Naive thymus-derived CD8-positive, alpha-beta T cell (primary cell): ENCODE measurements at regions not wholly inside any gene's neighbourhood (a gene's known extent, or its start where the extent isn't known, plus 50 kb on each side); places are given as distances from the start of the nearest gene placed in this dataset.

Experiments used
- ATAC-seq, 2 donors: fragments of 150-1000 bp; cut with Tn5 transposase in 1 of 2; sonication (Bioruptor Pico), chemical (Tn5 transposase) in 1 of 2; 1 replicate in 1 of 2; 2 replicates in 1 of 2; pipeline ENCODE4 v1.10.0; 2021; ENCODE audit warnings: mild to moderate bottlenecking in 2 of 2, moderate library complexity in 2 of 2
- POLR2A ChIA-PET: fragments of 350-600 bp; sonication (Branson Sonifier 250); formaldehyde crosslinking; loops from one replicate; lab custom pipeline; 2021; ENCODE audit warnings: antibody characterized with exemption; lab: Charles Lee
- DNase-seq, 10 donors: peaks; one replicate each; pipeline versions ENCODE4 v3.0.0 to v3.0.0-alpha.2; 2020 to 2022
- H3K27ac Mint-ChIP-seq, 10 donors: one replicate each; pipeline ENCODE4 v1.8.0; 2020 to 2022; ENCODE audit warnings: mild to moderate bottlenecking in 10 of 10, mixed read lengths in 10 of 10, moderate library complexity in 4 of 10, inconsistent platforms in 1 of 10
- H3K27me3 Mint-ChIP-seq, 5 donors: one replicate each; pipeline ENCODE4 v1.8.0; 2021 to 2022; ENCODE audit warnings: mixed read lengths in 5 of 5
- H3K36me3 Mint-ChIP-seq, 3 donors: one replicate each; pipeline ENCODE4 v1.8.0; 2020 to 2022; ENCODE audit warnings: mixed read lengths in 3 of 3, mild to moderate bottlenecking in 2 of 3, inconsistent platforms in 1 of 3
- H3K4me1 Mint-ChIP-seq, 4 donors: one replicate each; pipeline ENCODE4 v1.8.0; 2021 to 2022; ENCODE audit warnings: mixed read lengths in 4 of 4
- H3K4me3 Mint-ChIP-seq, 10 donors: one replicate each; pipeline ENCODE4 v1.8.0; 2020 to 2022; ENCODE audit warnings: mild to moderate bottlenecking in 10 of 10, mixed read lengths in 10 of 10, moderate library complexity in 6 of 10, inconsistent platforms in 1 of 10
- H3K9me3 Mint-ChIP-seq, 9 donors: one replicate each; pipeline ENCODE4 v1.8.0; 2020 to 2022; ENCODE audit warnings: mixed read lengths in 9 of 9, mild to moderate bottlenecking in 3 of 9, inconsistent platforms in 1 of 9, moderate library complexity in 1 of 9

DNA sequence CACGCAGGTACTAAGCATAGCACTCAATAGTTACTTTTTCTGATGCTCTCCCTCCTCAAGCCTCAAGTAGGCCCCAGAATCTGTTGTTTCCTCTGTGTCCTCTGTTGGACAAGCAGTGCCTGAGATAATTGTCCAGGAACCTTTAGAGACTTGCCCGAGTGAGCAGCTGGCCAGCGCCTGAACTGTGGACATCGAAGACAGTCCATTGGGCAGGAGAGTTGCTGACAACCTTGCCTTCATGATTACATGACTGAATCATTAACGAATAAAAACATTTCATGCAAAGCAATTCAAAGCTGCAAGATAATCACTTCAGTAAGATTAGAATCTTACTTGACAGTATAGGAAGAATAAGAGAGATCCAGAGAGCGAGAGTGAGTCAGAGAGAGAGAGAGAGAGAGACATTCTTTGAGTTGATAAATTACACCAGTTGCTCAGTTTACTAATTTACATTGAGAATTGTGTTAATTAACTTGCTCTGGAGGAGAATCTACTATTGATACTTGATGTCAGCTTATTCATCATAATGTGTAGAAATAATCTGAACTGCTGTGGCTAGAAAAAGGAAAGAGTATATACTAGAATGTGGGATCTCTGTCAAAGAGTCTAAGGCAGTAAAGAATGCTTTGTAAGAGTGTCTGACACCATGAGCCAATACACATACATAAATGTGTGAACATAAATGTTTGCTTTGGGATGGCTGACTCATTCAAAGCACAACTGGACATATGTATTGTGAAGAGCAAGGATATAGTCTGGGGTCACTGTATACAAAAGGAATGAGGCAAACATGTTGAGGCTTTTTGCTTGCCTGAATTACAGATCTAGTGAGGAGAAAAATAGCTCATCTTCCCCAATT lies 216.0 kb downstream of the ZNF326 start:
- no peaks in the 10 kb centered on the region for H3K4me1 Mint-ChIP-seq
- no peaks in the 10 kb centered on the region for H3K36me3 Mint-ChIP-seq
- DNase-seq (no peak), ATAC-seq (no peak)
- peaks cover 0 to 11% (median 7%) of the 10 kb centered on the region in 5 donors for H3K27me3 Mint-ChIP-seq
- no peak overlapping the region for H3K4me3 Mint-ChIP-seq
- H3K9me3 Mint-ChIP-seq: peaks cover 0 to 3% (median 0%) of the 10 kb centered on the region in 9 donors
- POLR2A ChIA-PET: no interaction called here
- no peak overlapping the region for H3K27ac Mint-ChIP-seq

DNA sequence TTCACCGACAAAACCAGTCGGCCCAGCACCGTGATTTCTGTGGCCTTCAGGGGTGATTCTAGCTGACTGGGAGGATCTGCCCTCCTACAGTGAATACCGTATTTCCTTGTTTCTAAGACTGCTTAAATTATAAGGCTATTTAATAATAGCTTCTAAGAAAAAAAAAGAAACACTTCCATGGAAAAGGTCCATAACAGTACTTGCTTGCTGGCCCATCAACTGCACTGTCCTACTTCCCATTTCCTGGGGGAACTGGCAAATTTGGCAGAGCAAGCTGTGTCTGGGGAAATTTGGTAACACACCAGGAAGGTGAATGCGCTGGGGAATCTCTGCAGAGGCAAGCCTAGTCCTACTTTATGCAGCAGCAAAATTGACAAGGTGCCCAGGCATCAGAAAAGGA lies 214.0 kb downstream of the ZNF326 start:
- no peak overlapping the region for H3K27ac Mint-ChIP-seq
- H3K4me1 Mint-ChIP-seq: no peaks in the 10 kb centered on the region
- no peak for ATAC-seq

DNA sequence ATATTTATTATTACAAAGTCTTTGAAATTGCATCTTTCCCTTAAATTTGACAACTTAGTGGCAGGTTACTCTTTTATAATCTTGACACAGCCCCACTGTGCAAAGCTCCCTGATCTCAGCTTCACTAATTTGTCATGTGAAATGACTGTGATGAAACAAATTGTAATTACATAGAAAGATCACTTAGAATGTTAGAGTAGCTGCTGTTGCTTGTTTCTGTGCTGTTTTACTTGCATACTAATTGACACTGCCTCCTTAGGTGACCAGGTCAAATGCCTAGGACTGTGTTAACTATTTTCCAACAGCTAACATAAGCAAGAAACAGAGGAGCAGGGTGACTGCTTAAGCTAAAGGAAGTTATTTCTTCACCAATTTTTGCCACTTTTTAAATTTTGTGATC lies 211.3 kb downstream of the ZNF326 start:
- H3K36me3 Mint-ChIP-seq: no peaks in the 10 kb centered on the region
- no peaks in the 10 kb centered on the region for H3K4me1 Mint-ChIP-seq
- peaks cover 0 to 18% (median 6%) of the 10 kb centered on the region in 5 donors for H3K27me3 Mint-ChIP-seq
- ATAC-seq: no peak
- H3K9me3 Mint-ChIP-seq: no peaks in the 10 kb centered on the region
- no peak for DNase-seq
- no peak overlapping the region for H3K27ac Mint-ChIP-seq
- POLR2A ChIA-PET: no interaction called here
- H3K4me3 Mint-ChIP-seq: no peak overlapping the region

More for the DNA sequence above, 214.0 kb downstream of the ZNF326 start:
- Mint-ChIP-seq H3K36me3 (no peaks in the 10 kb centered on the region), H3K9me3 (no peaks in the 10 kb centered on the region), H3K4me3 (no peak overlapping the region), H3K27me3 (peaks cover 0 to 12% (median 4%) of the 10 kb centered on the region in 5 donors)
- POLR2A ChIA-PET: no interaction called here
- no peak for DNase-seq

DNA sequence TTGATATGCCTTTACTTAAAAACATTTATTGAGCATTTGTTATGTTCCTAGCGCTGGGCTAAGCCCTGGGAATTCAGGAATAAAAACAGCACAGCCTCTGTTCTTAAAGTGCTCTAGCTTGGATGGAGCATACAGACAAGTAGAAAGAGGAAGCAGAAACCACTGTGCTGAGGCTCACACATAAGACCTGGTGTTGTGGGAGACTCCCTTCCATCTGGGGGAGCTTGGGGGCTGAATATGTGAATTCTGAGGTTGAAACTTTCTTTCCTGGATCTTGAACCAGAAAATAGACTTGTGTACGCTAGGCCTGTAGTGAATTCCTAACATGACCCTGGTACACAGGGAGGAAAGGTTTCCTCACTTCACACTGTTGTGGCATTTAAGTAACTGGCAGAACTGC lies 209.9 kb downstream of the ZNF326 start:
- DNase-seq (no peak), ATAC-seq (no peak)
- Mint-ChIP-seq H3K4me1 (no peaks in the 10 kb centered on the region), H3K9me3 (no peaks in the 10 kb centered on the region), H3K36me3 (no peaks in the 10 kb centered on the region), H3K27ac (no peak overlapping the region), H3K4me3 (no peak overlapping the region), H3K27me3 (peaks cover 0 to 22% (median 6%) of the 10 kb centered on the region in 5 donors)
- POLR2A ChIA-PET: no interaction called here

DNA sequence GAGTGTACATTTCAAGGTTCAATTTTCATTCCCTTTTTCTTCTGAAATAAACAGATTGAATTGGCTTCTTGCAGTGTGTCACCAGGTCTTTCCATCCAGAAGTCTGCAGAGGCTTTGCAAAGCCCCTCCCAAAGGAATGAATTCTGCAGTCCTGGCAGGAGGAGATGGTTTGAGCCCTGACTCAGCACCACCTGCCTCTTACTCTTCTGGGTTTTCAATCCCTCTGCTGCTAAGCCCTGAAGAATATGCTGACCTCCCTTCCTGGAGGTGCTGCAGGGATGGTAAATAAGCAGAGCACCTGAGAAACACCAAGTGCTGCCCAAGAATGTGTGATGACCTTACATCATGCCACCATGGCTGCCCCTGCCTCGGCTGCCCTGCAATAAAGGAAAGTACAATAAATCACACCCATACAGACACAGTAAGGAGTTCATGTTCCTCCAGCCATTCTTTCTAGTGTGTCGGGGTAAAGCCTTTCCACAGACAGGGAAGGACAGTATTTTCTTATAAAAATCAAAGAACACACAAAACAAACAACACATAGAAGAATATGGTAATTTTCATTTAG lies 209.2 kb downstream of the ZNF326 start:
- Mint-ChIP-seq H3K4me1 (no peaks in the 10 kb centered on the region), H3K27ac (no peak overlapping the region), H3K9me3 (no peaks in the 10 kb centered on the region), H3K27me3 (peaks cover 0 to 22% (median 6%) of the 10 kb centered on the region in 5 donors), H3K36me3 (no peaks in the 10 kb centered on the region), H3K4me3 (no peak overlapping the region)
- ATAC-seq (no peak), DNase-seq (no peak)
- POLR2A ChIA-PET: no interaction called here

DNA sequence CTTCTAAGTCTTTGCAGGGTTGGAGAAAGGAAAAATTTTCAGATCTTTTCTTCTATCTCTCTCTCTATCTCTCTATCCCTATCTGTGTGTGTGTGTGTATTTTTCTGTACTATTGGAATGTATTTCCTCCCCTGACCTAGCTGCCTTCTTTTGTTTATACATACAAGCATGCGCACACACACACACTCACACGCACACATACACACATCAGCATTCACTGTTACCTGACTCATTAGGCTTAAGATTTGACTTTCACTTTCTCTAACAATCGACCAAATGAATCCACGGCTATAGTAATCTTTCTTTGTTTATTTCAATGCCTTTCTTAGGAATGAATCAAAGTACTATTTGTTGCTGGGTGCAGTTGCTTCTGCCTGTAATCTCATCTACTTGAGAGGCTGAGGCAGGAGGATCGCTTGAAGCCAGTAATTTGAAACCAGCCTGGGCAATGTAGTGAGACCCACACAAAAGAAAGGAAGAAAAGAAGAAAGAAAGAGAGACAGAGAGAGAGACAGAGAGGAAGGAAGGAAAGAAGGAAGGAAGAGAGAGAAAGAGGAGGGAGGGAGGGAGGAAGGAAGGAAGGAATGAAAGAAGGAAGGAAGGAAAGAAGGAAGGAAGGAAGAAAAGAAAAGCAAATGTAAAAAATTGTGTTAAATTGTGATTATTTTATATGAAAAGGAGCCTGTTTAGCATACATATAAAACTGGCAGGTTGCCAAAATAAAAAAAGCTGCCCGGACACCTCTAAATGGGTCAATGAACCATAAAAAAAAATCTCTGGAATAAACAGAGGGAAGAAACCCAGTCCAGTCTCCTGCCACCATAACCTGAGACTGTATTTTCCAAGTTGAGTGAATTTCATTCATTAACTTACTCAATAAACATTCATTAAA lies 206.8 kb downstream of the ZNF326 start:
- Mint-ChIP-seq H3K27me3 (peaks cover 0 to 19% (median 7%) of the 10 kb centered on the region in 5 donors), H3K4me3 (no peak overlapping the region), H3K27ac (no peak overlapping the region), H3K36me3 (no peaks in the 10 kb centered on the region), H3K9me3 (no peaks in the 10 kb centered on the region), H3K4me1 (no peaks in the 10 kb centered on the region)
- DNase-seq (no peak), ATAC-seq (no peak)
- POLR2A ChIA-PET: no interaction called here

DNA sequence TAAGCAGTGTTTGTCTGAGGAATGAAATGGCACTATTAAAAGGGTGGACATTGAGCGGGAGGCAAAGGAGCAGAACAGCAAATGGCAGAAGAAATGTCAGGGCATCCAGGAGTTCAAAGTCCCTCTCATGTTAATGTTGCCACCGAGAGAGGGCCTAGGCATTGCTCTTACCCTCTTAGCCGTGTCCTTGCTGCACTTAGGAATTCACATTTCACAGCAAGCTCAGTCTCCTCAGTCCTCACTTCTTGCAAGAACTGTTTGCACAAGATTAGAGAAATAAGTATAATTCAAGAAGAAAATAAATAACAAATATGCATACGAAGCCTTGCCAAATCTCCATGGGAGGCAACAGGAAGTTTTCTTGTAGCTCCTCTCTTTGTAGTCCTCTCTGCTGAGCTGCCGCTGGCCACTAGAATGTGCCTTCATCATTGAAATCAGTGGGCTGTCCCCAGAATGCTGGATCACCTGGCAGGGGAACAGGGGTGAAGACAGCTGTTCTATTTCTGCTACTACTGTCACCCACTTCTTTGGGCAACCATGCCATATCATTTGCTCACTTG lies 205.8 kb downstream of the ZNF326 start:
- no peak for ATAC-seq
- Mint-ChIP-seq H3K27me3 (peaks cover 0 to 24% (median 8%) of the 10 kb centered on the region in 5 donors), H3K4me1 (no peaks in the 10 kb centered on the region), H3K36me3 (no peaks in the 10 kb centered on the region), H3K27ac (no peak overlapping the region), H3K9me3 (no peaks in the 10 kb centered on the region), H3K4me3 (no peak overlapping the region)
- DNase-seq: no peak
- POLR2A ChIA-PET: no interaction called here

DNA sequence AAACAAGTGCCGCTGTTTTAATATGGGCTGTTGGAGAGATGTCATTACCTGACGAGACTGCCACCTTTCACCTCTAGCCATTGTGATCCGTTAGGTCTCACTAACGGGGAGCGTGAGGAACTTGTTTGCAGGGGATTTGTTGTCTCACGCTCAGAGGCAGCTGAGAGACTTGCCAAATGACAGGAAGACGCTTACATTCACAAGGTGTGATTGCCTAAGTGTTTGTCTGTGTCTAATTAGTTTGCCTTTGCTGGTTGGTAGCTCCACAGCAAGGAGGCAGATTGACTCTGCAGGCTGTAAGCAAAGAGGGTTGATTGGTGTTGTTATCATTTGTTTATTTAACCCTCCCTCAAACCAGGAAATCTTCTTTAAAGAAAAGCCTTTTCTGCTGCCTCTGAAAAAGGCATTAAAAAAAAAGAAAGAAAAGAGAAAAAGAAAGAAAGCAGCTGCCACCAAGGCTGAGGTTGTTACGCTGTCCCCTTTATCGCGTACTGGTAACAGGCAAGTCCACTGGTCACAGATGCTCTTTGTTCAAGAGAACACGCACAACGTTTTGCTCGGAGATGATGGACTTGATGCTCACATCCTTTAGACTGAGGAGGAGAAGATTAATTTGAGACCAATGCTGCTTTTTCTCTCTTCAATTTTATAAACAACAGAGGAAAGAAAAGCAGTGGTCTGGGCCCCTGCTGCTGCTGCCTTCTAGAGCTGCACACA lies 203.9 kb downstream of the ZNF326 start:
- POLR2A ChIA-PET: no interaction called here
- H3K36me3 Mint-ChIP-seq: no peaks in the 10 kb centered on the region
- H3K4me3 Mint-ChIP-seq: no peak overlapping the region
- ATAC-seq (no peak), DNase-seq (no peak)
- no peak overlapping the region for H3K27ac Mint-ChIP-seq
- no peaks in the 10 kb centered on the region for H3K4me1 Mint-ChIP-seq
- H3K27me3 Mint-ChIP-seq: peaks cover 0 to 23% (median 10%) of the 10 kb centered on the region in 5 donors
- H3K9me3 Mint-ChIP-seq: no peaks in the 10 kb centered on the region

DNA sequence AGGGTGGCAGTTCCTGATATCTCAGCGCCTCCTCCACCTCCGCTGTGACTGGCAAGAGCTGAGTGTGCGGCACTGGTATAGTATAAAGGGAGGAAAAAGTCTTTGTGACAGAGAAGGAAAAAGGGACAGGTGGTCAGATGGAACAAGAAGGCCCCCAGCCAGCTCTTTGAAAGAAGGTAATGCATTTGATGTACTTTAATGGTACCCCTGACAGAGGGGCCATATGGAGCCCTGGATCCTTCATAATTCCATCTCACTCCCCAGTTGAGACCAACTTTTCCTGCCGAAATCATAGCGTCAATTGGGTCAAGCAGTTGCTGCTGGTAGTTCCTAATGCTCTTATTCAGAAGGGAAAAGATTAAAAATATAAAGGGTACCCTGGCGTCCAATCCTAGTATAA lies 198.2 kb downstream of the ZNF326 start:
- Mint-ChIP-seq H3K4me3 (no peak overlapping the region), H3K36me3 (no peaks in the 10 kb centered on the region), H3K4me1 (no peaks in the 10 kb centered on the region), H3K9me3 (no peaks in the 10 kb centered on the region), H3K27me3 (peaks cover 5 to 16% (median 6%) of the 10 kb centered on the region in 5 donors), H3K27ac (no peak overlapping the region)
- DNase-seq: no peak
- POLR2A ChIA-PET: no interaction called here
- no peak for ATAC-seq

DNA sequence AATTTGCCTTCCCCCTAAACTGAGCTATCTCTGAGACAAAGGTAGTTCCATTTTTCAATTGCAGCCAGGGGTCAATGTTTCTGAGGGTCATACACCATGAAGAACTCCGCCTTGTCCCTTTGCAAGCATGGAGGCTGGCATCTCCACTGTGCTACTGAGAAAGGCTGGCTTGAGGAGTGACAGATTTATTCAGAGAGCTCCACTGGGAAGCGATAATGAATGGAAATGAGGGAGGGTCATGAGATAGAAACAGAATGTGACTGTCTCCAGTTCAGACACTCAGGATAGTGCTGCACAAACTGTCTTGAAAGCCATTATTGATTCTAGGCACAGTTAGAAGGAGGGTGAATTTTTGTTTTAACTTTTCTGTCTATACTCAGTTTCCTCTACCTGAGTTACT lies 197.5 kb downstream of the ZNF326 start:
- H3K36me3 Mint-ChIP-seq: no peaks in the 10 kb centered on the region
- DNase-seq (no peak), ATAC-seq (no peak)
- no peak overlapping the region for H3K4me3 Mint-ChIP-seq
- H3K4me1 Mint-ChIP-seq: no peaks in the 10 kb centered on the region
- no peak overlapping the region for H3K27ac Mint-ChIP-seq
- H3K9me3 Mint-ChIP-seq: peaks cover 0 to 2% (median 0%) of the 10 kb centered on the region in 9 donors
- H3K27me3 Mint-ChIP-seq: peaks cover 6 to 16% (median 7%) of the 10 kb centered on the region in 5 donors
- POLR2A ChIA-PET: no interaction called here

DNA sequence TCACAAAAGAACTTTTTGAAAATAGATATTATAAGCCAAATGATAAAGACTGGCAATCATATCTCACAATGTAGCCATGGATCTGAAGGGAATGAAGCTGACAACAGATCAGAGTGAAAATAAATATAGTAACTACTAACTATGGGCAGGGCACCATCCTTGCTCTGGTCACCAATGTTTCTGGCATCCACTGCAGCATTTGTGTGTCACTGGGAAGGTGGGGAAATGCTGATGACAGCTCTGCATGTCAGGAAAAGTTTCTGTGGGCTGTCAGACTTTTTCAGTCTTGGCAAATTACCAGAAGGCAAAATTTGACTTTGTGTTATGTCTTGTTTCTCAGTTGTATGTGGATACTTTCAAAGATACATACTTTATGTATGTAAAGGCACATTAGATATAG lies 195.6 kb downstream of the ZNF326 start:
- Mint-ChIP-seq H3K4me1 (no peaks in the 10 kb centered on the region), H3K27ac (peak overlapping the region in 1 of 10 donors; percentile 46), H3K36me3 (no peaks in the 10 kb centered on the region), H3K27me3 (peaks cover 6 to 12% (median 11%) of the 10 kb centered on the region in 5 donors), H3K4me3 (no peak overlapping the region), H3K9me3 (peaks cover 0 to 2% (median 0%) of the 10 kb centered on the region in 9 donors)
- POLR2A ChIA-PET: no interaction called here
- no peak for ATAC-seq
- no peak for DNase-seq

DNA sequence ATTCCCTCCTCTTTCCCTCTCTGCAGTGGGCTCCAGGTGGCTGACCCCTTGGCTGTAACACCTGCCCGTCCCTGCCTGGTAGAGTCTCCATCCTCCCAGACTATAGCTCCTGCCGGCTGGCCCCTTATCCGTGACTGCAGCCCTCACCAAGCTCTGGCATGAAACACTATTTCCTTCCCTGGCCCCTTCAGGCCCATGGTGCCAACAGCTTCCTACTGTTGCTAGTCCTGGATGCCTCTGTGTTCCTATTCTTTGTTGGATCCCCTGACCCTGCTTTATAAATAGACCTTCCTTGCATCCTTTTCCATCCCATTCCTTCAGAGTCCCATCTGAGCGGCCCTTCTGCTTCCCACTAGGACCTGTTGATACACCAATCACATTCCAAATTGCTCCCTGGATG lies 195.0 kb downstream of the ZNF326 start:
- POLR2A ChIA-PET: no interaction called here
- H3K27ac Mint-ChIP-seq: no peak overlapping the region
- no peaks in the 10 kb centered on the region for H3K36me3 Mint-ChIP-seq
- peaks cover 0 to 2% (median 0%) of the 10 kb centered on the region in 9 donors for H3K9me3 Mint-ChIP-seq
- ATAC-seq (no peak), DNase-seq (no peak)
- no peaks in the 10 kb centered on the region for H3K4me1 Mint-ChIP-seq
- no peak overlapping the region for H3K4me3 Mint-ChIP-seq
- H3K27me3 Mint-ChIP-seq: peaks cover 6 to 17% (median 11%) of the 10 kb centered on the region in 5 donors
